Spleen (tissue), 7 donors: ENCODE measurements at regions not wholly inside any gene's neighbourhood (a gene's known extent, or its start where the extent isn't known, plus 50 kb on each side); places are given as distances from the start of the nearest gene placed in this dataset.

Experiments used
- POLR2A ChIP-seq, 3 donors: fragments of 450-650 bp; IDR thresholded peaks; one replicate each; pipeline ENCODE4 v1.5.1; 2017; ENCODE audit warnings: antibody characterized with exemption in 3 of 3, mild to moderate bottlenecking in 1 of 3
- TF ChIP-seq, protein P1 (sequence below), 11 experiments: fragments of 200-600 bp in 7 of 11; fragments of 450-650 bp in 4 of 11; sonication (generic) in 4 of 11; IDR thresholded peaks in 8 of 11; conservative IDR thresholded peaks in 3 of 11; 1 replicate in 7 of 11; 2 replicates in 4 of 11; pipeline versions ENCODE4 v1.4.0 to v1.8.0; 2016 to 2021; ENCODE audit warnings: antibody characterized with exemption in 11 of 11, inconsistent platforms in 4 of 11, mild to moderate bottlenecking in 1 of 11
- donor health status: DM: no; HTN: no; CAD: no; lungs with moderate emphysema.
- donor health status: DM: no; HTN: no; CAD: no.
- donor health status: DM: no; HTN: no; CAD: no.

- TF ChIP-seq, protein P1, sequence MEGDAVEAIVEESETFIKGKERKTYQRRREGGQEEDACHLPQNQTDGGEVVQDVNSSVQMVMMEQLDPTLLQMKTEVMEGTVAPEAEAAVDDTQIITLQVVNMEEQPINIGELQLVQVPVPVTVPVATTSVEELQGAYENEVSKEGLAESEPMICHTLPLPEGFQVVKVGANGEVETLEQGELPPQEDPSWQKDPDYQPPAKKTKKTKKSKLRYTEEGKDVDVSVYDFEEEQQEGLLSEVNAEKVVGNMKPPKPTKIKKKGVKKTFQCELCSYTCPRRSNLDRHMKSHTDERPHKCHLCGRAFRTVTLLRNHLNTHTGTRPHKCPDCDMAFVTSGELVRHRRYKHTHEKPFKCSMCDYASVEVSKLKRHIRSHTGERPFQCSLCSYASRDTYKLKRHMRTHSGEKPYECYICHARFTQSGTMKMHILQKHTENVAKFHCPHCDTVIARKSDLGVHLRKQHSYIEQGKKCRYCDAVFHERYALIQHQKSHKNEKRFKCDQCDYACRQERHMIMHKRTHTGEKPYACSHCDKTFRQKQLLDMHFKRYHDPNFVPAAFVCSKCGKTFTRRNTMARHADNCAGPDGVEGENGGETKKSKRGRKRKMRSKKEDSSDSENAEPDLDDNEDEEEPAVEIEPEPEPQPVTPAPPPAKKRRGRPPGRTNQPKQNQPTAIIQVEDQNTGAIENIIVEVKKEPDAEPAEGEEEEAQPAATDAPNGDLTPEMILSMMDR (IDR thresholded peaks at IDR 0.05 in 8 of 11, conservative IDR thresholded peaks at IDR 0.05 in 3 of 11) = no peak
- TF ChIP-seq POLR2A (IDR thresholded peaks at IDR 0.05) = no peak
These were observed 340.7 kb downstream of the LPIN1 start for GRCh38 chr2:12087175-12087574.
